Fibroblast of lung (primary cell): ENCODE measurements at regions not wholly inside any gene's neighbourhood (a gene's known extent, or its start where the extent isn't known, plus 50 kb on each side); places are given as distances from the start of the nearest gene placed in this dataset.
A peak's percentile ranks its signal among the peaks of the same experiment; 100 is the strongest.

Experiments
- DNase-seq, 2 donors: peaks; one replicate each; pipeline versions ENCODE4 v3.0.0 to v3.0.0-alpha.2; 2010; ENCODE audit warnings: low read depth in 2 of 2
- H2AFZ ChIP-seq: 2 replicates; pipeline ENCODE4 v1.5.1; 2012; ENCODE audit warnings: low read length, control low read depth, inconsistent platforms
- H3K27ac ChIP-seq: 2 replicates; pipeline ENCODE4 v1.5.1; 2011; ENCODE audit warnings: low read length, control low read depth; ENCODE audit not compliant: insufficient read depth
- H3K27me3 ChIP-seq: 2 replicates; pipeline ENCODE4 v1.5.1; 2011; ENCODE audit warnings: mild to moderate bottlenecking, low read length; ENCODE audit not compliant: control insufficient read depth, insufficient read depth
- H3K36me3 ChIP-seq: 2 replicates; pipeline ENCODE4 v1.5.1; 2011; ENCODE audit warnings: low read length; ENCODE audit not compliant: control insufficient read depth, insufficient read depth
- H3K4me1 ChIP-seq: 2 replicates; pipeline ENCODE4 v1.5.1; 2011; ENCODE audit warnings: low read length; ENCODE audit not compliant: control insufficient read depth, insufficient read depth; ENCODE audit errors: extremely low read depth
- H3K4me2 ChIP-seq: 2 replicates; pipeline ENCODE4 v1.5.1; 2011; ENCODE audit warnings: low read length, control low read depth; ENCODE audit not compliant: insufficient read depth; ENCODE audit errors: extremely low read depth
- H3K4me3 ChIP-seq, 4 experiments: fragments of 200-600 bp in 1 of 4; sonication (generic) in 1 of 4; replicated peaks in 1 of 4; 2 replicates each; pipeline ENCODE4 v1.5.1; 2011 to 2016; ENCODE audit warnings: low read length in 4 of 4, low read depth in 3 of 4, mild to moderate bottlenecking in 3 of 4, control low read depth in 2 of 4, inconsistent platforms in 1 of 4, mixed read lengths in 1 of 4; ENCODE audit not compliant: insufficient read depth in 1 of 4; ENCODE audit errors: control extremely low read depth in 1 of 4
- H3K79me2 ChIP-seq: 2 replicates; pipeline ENCODE4 v1.5.1; 2012; ENCODE audit warnings: mild to moderate bottlenecking, low read length, inconsistent platforms; ENCODE audit not compliant: control insufficient read depth, insufficient read depth
- H3K9ac ChIP-seq: 2 replicates; pipeline ENCODE4 v1.5.1; 2011; ENCODE audit warnings: mild to moderate bottlenecking, low read length, control low read depth; ENCODE audit not compliant: insufficient read depth
- H3K9me3 ChIP-seq: 2 replicates; pipeline ENCODE4 v1.5.1; 2012; ENCODE audit warnings: low read depth, low read length; ENCODE audit not compliant: control insufficient read depth, insufficient read depth
- H4K20me1 ChIP-seq: 2 replicates; pipeline ENCODE4 v1.5.1; 2011; ENCODE audit warnings: low read length; ENCODE audit not compliant: control insufficient read depth, insufficient read depth; ENCODE audit errors: extremely low read depth
- EZH2 ChIP-seq: IDR thresholded peaks from 2 replicates; pipeline ENCODE4 v1.5.1; 2012; ENCODE audit warnings: low read length, control low read depth, mild to moderate bottlenecking; ENCODE audit errors: missing control alignments
- TF ChIP-seq, protein P1 (sequence below), 2 donors: IDR thresholded peaks in 1 of 2; conservative IDR thresholded peaks in 1 of 2; 1 replicate in 1 of 2; 2 replicates in 1 of 2; pipeline ENCODE4 v1.5.1; 2011 to 2012; ENCODE audit warnings: low read length in 2 of 2, control low read depth in 1 of 2, inconsistent platforms in 1 of 2, low read depth in 1 of 2, mild to moderate bottlenecking in 1 of 2

- no peaks in the 10 kb centered on the region for H3K4me1 ChIP-seq
- no peak overlapping the region for H3K9ac ChIP-seq
- no peak overlapping the region for H3K27ac ChIP-seq
- H2AFZ ChIP-seq: no peak overlapping the region
- H3K79me2 ChIP-seq: no peaks in the 10 kb centered on the region
- H3K27me3 ChIP-seq: no peaks in the 10 kb centered on the region
- H3K9me3 ChIP-seq: no peaks in the 10 kb centered on the region
- peak; percentile 83 to 92 for DNase-seq
- no peaks in the 10 kb centered on the region for H4K20me1 ChIP-seq
- H3K4me3 ChIP-seq: no peak overlapping the region
- no peak overlapping the region for H3K4me2 ChIP-seq
- no peak for TF ChIP-seq EZH2
- TF ChIP-seq, protein P1, sequence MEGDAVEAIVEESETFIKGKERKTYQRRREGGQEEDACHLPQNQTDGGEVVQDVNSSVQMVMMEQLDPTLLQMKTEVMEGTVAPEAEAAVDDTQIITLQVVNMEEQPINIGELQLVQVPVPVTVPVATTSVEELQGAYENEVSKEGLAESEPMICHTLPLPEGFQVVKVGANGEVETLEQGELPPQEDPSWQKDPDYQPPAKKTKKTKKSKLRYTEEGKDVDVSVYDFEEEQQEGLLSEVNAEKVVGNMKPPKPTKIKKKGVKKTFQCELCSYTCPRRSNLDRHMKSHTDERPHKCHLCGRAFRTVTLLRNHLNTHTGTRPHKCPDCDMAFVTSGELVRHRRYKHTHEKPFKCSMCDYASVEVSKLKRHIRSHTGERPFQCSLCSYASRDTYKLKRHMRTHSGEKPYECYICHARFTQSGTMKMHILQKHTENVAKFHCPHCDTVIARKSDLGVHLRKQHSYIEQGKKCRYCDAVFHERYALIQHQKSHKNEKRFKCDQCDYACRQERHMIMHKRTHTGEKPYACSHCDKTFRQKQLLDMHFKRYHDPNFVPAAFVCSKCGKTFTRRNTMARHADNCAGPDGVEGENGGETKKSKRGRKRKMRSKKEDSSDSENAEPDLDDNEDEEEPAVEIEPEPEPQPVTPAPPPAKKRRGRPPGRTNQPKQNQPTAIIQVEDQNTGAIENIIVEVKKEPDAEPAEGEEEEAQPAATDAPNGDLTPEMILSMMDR (conservative IDR thresholded peaks at IDR 0.05 in 1 of 2, IDR thresholded peaks at IDR 0.05 in 1 of 2; ENCODE audit: low read depth in 1 of 2, low read length in 2 of 2): no peak
- H3K36me3 ChIP-seq: no peaks in the 10 kb centered on the region
Observed at GRCh38 chr1:199691540-199691939, 336.0 kb upstream of the NR5A2 start.

- no peak overlapping the region for H3K4me2 ChIP-seq
- no peaks in the 10 kb centered on the region for H3K9me3 ChIP-seq
- H3K36me3 ChIP-seq: no peaks in the 10 kb centered on the region
- H3K27ac ChIP-seq: no peak overlapping the region
- TF ChIP-seq, protein P1 (conservative IDR thresholded peaks at IDR 0.05 in 1 of 2, IDR thresholded peaks at IDR 0.05 in 1 of 2; ENCODE audit: low read depth in 1 of 2, low read length in 2 of 2): no peak
- TF ChIP-seq EZH2: no peak
- H2AFZ ChIP-seq: no peak overlapping the region
- no peaks in the 10 kb centered on the region for H3K79me2 ChIP-seq
- no peak overlapping the region for H3K4me3 ChIP-seq
- no peaks in the 10 kb centered on the region for H4K20me1 ChIP-seq
- no peak for DNase-seq
- no peaks in the 10 kb centered on the region for H3K27me3 ChIP-seq
- no peaks in the 10 kb centered on the region for H3K4me1 ChIP-seq
- H3K9ac ChIP-seq: no peak overlapping the region
Observed at GRCh38 chr1:199693724-199694123, 333.8 kb upstream of the NR5A2 start.

DNA sequence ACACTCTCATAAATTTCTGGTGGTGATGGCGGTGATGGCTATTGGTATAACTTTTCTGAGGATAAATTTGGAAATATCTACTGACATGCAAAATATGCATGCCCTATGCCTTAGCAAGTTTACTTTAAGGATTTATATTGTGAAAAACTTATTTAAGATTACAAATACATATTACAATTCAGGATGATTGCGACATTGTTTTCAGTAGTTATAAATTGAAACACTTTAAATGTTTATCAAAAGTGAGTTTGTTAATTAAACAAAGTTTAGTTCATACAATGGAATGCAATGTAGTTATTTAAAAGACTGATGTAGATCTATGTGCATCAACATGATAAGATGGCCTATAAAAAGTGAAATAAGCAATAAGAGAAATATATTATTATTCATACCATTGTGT, 331.3 kb upstream of the NR5A2 start:
- Histone ChIP-seq H3K4me1 (no peaks in the 10 kb centered on the region), H3K36me3 (no peaks in the 10 kb centered on the region), H3K9me3 (no peaks in the 10 kb centered on the region), H3K27me3 (no peaks in the 10 kb centered on the region), H3K4me2 (no peak overlapping the region), H3K4me3 (no peak overlapping the region), H3K27ac (no peak overlapping the region), H3K79me2 (no peaks in the 10 kb centered on the region), H2AFZ (no peak overlapping the region), H4K20me1 (no peaks in the 10 kb centered on the region), H3K9ac (no peak overlapping the region)
- peak in 1 of 2 donors; percentile 17 for DNase-seq
- TF ChIP-seq EZH2: no peak
- TF ChIP-seq, protein P1 (conservative IDR thresholded peaks at IDR 0.05 in 1 of 2, IDR thresholded peaks at IDR 0.05 in 1 of 2; ENCODE audit: low read depth in 1 of 2, low read length in 2 of 2): no peak
